ENCODE measurements at regions not wholly inside any gene's neighbourhood (a gene's known extent, or its start where the extent isn't known, plus 50 kb on each side); places are given as distances from the start of the nearest gene placed in this dataset.

DNA sequence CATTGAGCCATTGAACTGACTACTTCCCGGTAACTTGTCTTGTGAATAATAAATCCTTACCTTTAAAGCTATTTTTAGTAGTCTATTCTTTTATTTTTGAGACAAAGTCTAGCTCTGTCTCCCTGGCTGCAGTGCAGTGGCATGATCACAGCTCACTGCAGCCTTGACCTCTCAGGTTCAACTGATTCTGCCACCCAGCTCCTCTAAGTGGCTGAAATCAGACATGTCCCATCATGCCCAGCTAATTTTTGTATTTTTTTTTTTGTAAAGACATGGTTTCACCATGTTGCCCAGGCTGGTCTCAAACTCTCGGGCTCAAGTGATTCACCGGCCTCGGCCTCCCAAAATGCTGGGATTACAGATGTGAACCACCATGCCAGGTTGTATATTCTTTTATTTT lies 59.3 kb upstream of the PTGS2 start:
- no peak for DNase-seq (ENCODE audit: low spot score)
- intact Hi-C loops (cut with DNase I), result no loop called here

DNA sequence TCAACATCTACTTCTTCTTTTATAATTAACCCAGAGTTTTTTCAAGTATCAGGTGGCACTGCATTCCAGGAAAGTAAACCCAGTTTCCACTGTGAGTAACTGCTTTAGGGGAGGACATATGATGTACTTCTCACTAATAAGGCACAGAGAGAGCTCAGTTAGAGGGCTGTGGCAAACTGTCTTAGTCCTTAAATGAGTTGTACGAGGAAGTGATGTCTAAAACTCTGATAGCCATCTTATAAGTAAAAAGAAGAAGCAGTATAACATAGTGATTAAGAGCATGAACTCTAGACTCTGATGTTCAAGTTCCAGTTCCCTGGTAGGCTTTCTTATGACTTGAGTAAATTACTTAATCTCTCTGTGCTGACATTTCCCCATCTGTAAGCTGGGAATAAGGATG lies 58.7 kb upstream of the PTGS2 start:
- intact Hi-C loops (cut with DNase I), result no loop called here
- no peak for DNase-seq (ENCODE audit: low spot score)

DNA sequence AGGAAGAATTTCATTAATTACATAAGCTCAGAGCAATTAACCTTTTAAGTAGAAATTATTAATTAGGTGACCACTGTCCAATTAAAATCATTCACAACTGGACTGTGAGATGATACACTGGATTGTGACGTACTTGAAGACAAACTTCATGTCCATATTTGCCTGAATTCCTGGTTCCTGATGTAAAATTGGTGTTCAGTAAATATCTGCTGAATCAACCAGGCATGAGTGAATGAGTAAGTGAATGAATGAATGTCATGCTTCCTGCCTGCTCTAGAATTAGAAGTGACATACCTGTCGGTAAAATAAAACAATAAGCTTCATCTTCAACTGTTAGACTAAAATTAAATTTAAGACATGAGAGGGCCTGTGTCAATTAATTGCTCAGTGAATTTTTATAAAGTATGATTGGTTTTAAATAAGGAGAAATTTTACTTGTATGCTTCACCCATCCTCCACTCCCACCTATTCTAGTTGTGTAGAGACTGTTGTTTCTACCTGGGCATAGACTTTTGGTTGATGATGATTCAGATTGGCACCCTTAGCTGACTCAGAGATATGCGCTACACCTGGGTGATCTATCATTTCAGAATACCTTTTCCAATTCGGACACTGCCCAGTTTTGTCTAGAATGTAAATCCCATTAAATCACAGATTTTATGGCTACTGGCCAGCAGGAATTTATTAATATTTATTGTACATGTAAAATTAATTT lies 56.9 kb upstream of the PTGS2 start:
- intact Hi-C loops (cut with DNase I), result no loop called here
- DNase-seq (ENCODE audit: low spot score), result no peak

DNA sequence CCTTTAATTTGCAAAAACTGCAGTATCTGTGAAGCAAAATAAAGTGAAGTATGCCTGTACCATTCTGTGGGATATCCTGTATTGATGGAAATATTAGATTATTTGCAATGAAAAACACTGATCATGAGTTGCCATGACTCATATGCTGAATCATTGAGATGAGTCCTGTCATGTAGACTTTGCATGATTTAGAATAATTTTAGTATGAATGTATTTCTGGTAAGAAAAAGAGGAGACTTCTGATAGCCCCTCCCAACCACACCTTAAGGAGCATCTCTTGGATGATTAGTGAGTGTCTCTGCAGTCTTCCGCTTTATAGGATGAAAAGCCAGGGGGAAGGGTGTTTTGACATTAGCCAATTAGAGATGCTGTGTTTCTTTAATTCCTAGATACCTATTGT lies 55.2 kb upstream of the PTGS2 start:
- intact Hi-C loops (cut with DNase I), result no loop called here

DNA sequence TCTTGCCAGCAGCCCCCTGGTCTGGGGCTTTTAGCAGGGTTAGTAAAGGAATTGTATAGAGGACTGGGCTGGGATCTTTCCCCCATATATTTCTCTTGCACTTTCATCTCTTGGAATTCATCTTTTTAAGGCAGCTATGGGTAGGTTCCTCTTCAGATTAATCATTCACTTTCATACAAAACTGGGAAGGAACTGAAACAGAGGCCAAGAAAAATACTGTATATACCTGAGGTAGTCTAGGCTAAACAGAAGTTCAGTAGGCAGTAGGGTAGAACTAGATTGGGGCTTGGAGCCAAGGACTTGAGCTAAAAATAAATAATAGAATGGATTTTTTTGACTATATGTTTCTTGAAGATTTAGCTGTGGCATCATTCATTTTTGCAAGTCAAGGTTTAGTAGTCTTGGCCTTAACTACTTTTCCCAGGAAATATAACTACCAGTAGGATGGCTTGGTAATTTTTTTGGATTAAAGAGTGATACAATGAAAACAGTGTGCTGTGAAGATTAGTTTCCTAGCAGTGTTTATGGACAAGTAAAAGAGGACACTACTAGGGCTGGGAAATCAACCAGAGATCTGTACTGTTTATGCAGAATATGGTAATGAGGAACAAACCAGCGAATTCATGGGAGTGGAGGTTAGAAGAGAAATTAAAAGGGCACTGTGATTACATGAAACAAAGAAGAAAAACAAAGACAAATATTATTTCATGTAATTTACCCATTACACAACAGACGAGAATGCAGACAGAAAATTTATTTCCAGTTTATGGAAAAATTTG lies 50.9 kb upstream of the PTGS2 start:
- DNase-seq (ENCODE audit: low spot score), result no peak
- intact Hi-C loops (cut with DNase I), result no loop called here

More for the DNA sequence above, 55.2 kb upstream of the PTGS2 start:
- no peak for DNase-seq (ENCODE audit: low spot score)

Measured in posterior vena cava (tissue), 2 donors.